GM18870 (cell line): ENCODE measurements at regions not wholly inside any gene's neighbourhood (a gene's known extent, or its start where the extent isn't known, plus 50 kb on each side); places are given as distances from the start of the nearest gene placed in this dataset.

Experiments used
- ATAC-seq: cut with Tn5 transposase; IDR thresholded peaks from one replicate; pipeline ENCODE4 v1.9.1; 2021; ENCODE audit warnings: moderate library complexity; ENCODE audit not compliant: unreplicated experiment

- no peak for ATAC-seq
Measured at GRCh38 chr9:99361817-99362216, 139.7 kb downstream of the SEC61B start.

- ATAC-seq = no peak
Measured at GRCh38 chr9:99362321-99362720, 140.2 kb downstream of the SEC61B start.

- ATAC-seq = no peak
Measured at GRCh38 chr9:99363509-99363908, 141.4 kb downstream of the SEC61B start.

GRCh38 chr9:99365233-99365980 is 143.3 kb downstream of the SEC61B start:
- ATAC-seq = no peak

GRCh38 chr9:99366183-99366582 is 144.1 kb downstream of the SEC61B start:
- ATAC-seq = no peak

GRCh38 chr9:99366621-99367020 is 144.5 kb downstream of the SEC61B start:
- no peak for ATAC-seq

- ATAC-seq = peak; percentile 57
Measured at GRCh38 chr9:99368341-99369326, 146.6 kb downstream of the SEC61B start.

GRCh38 chr9:99369327-99369722 is 147.2 kb downstream of the SEC61B start:
- ATAC-seq = no peak

GRCh38 chr9:99370376-99370775 is 148.3 kb downstream of the SEC61B start:
- no peak for ATAC-seq

GRCh38 chr9:99371376-99371775 is 149.3 kb downstream of the SEC61B start:
- no peak for ATAC-seq

GRCh38 chr9:99373912-99374311 is 151.8 kb downstream of the SEC61B start:
- ATAC-seq = no peak

GRCh38 chr9:99374793-99375192 is 152.7 kb downstream of the SEC61B start:
- ATAC-seq = no peak

GRCh38 chr9:99375481-99375880 is 153.4 kb downstream of the SEC61B start:
- ATAC-seq = no peak

GRCh38 chr9:99377790-99378775 is 156.0 kb downstream of the SEC61B start:
- ATAC-seq = no peak

GRCh38 chr9:99383536-99383935 is 161.5 kb downstream of the SEC61B start:
- no peak for ATAC-seq

GRCh38 chr9:99385215-99385614 is 163.1 kb downstream of the SEC61B start:
- no peak for ATAC-seq

GRCh38 chr9:99385814-99386279 is 163.8 kb downstream of the SEC61B start:
- no peak for ATAC-seq

- no peak for ATAC-seq
Measured at GRCh38 chr9:99387431-99387830, 165.3 kb downstream of the SEC61B start.

- ATAC-seq = no peak
Measured at GRCh38 chr9:99389087-99390033, 167.3 kb downstream of the SEC61B start.
